Mesendoderm (in vitro differentiated cells): ENCODE measurements at regions not wholly inside any gene's neighbourhood (a gene's known extent, or its start where the extent isn't known, plus 50 kb on each side); places are given as distances from the start of the nearest gene placed in this dataset.

Source experiments
- DNase-seq: peaks from one replicate; pipeline ENCODE4 v3.0.0; 2013
- H2AK5ac ChIP-seq: 2 replicates; pipeline ENCODE4 v1.6.1; 2013; ENCODE audit warnings: low read length, inconsistent platforms
- H2BK120ac ChIP-seq: 2 replicates; pipeline ENCODE4 v1.6.1; 2013; ENCODE audit warnings: low read depth, mild to moderate bottlenecking, low read length, moderate library complexity, mixed read lengths
- H2BK15ac ChIP-seq: replicated peaks from 2 replicates; pipeline ENCODE4 v1.6.1; 2013; ENCODE audit warnings: low read depth, mild to moderate bottlenecking, moderate library complexity
- H2BK5ac ChIP-seq: 2 replicates; pipeline ENCODE4 v1.6.1; 2013; ENCODE audit warnings: low read length, inconsistent platforms
- H3K18ac ChIP-seq: 2 replicates; pipeline ENCODE4 v1.6.1; 2013; ENCODE audit warnings: mild to moderate bottlenecking, low read length, mixed read lengths
- H3K23ac ChIP-seq: one replicate; pipeline ENCODE4 v1.6.1; 2013; ENCODE audit warnings: low read length
- H3K27ac ChIP-seq: 2 replicates; pipeline ENCODE4 v1.5.1; 2013; ENCODE audit warnings: low read depth, mild to moderate bottlenecking, inconsistent platforms, low read length, moderate library complexity
- H3K27me3 ChIP-seq: 2 replicates; pipeline ENCODE4 v1.6.1; 2013; ENCODE audit warnings: low read length, control low read depth, mild to moderate bottlenecking, inconsistent platforms; ENCODE audit not compliant: insufficient read depth, poor library complexity
- H3K36me3 ChIP-seq: 2 replicates; pipeline ENCODE4 v1.6.1; 2013; ENCODE audit warnings: low read length, inconsistent platforms; ENCODE audit not compliant: control insufficient read depth, insufficient read depth
- H3K4ac ChIP-seq: one replicate; pipeline ENCODE4 v1.6.1; 2013; ENCODE audit warnings: low read depth, mild to moderate bottlenecking, low read length, moderate library complexity
- H3K4me1 ChIP-seq: 2 replicates; pipeline ENCODE4 v1.6.1; 2013; ENCODE audit warnings: low read depth, low read length, inconsistent platforms; ENCODE audit not compliant: control insufficient read depth
- H3K4me2 ChIP-seq: 2 replicates; pipeline ENCODE4 v1.6.1; 2013; ENCODE audit warnings: low read length
- H3K4me3 ChIP-seq: 2 replicates; pipeline ENCODE4 v1.5.1; 2013; ENCODE audit warnings: mild to moderate bottlenecking, low read length
- H3K56ac ChIP-seq: one replicate; pipeline ENCODE4 v1.6.1; 2013; ENCODE audit warnings: low read length
- H3K79me1 ChIP-seq: 2 replicates; pipeline ENCODE4 v1.6.1; 2013; ENCODE audit warnings: low read length, inconsistent platforms
- H3K79me2 ChIP-seq: 2 replicates; pipeline ENCODE4 v1.6.1; 2013; ENCODE audit warnings: mild to moderate bottlenecking, low read length; ENCODE audit not compliant: control insufficient read depth, insufficient read depth
- H3K9ac ChIP-seq: 2 replicates; pipeline ENCODE4 v1.6.1; 2013; ENCODE audit warnings: low read length, inconsistent platforms
- H4K5ac ChIP-seq: one replicate; pipeline ENCODE4 v1.6.1; 2013; ENCODE audit warnings: low read length
- H4K8ac ChIP-seq: one replicate; pipeline ENCODE4 v1.6.1; 2013; ENCODE audit warnings: low read depth, mild to moderate bottlenecking, control low read depth, low read length, moderate library complexity
- WGBS: extraction: QIAGEN DNeasy Blood & Tissue Kit; methylation state at CpG from one replicate; pipeline ENCODE4 v1.1.7; 2013; ENCODE audit warnings: low lambda C conversion rate, missing lambda C conversion rate; ENCODE audit not compliant: insufficient coverage; ENCODE audit errors: extremely low coverage; 5-methylcytosine and 5-hydroxymethylcytosine counted together

DNA sequence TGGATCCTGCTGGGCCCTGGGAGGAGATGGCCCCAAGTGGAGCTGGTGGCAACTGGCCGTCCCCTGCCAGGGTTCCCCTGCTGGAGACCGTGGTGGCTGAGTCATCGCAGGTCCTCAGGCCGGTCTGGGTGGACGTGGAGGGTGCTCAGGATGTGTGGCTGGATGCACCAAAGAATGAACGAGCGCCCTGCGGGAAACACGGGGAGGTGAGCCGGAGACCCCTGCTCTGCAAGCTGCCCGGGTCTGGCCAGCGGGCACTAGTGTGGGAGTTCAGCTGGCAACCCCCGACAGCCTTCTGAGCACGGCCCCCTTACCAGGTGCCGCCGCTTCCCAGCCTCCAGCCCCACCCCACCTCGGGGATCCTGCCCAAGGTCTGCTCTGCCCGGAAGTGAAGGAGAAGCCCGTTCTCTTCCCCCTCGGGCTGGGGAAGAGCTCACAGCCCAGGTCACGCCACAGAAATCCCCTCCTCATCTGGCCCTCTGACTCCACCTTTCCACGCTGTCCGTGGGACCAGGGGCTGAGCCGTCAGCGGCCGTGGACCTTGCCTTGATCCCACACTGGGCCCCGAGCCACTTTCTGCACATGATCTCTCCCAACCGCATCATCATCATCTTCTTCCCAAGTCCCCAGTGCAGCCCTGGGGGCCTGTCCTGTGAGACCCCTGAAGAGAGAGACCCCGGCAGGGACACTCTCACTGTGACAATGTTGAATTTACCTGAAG, 165.5 kb downstream of the KIF26A start:
- Histone ChIP-seq H4K8ac (no peak overlapping the region), H2BK5ac (no peak overlapping the region), H3K9ac (no peak overlapping the region), H2BK120ac (no peak overlapping the region), H2BK15ac (no peak overlapping the region), H3K4ac (no peak overlapping the region), H3K27ac (no peak overlapping the region), H3K79me1 (no peaks in the 10 kb centered on the region), H3K79me2 (no peaks in the 10 kb centered on the region), H3K4me1 (no peaks in the 10 kb centered on the region), H3K27me3 (no peaks in the 10 kb centered on the region), H3K4me3 (no peak overlapping the region), H3K36me3 (no peaks in the 10 kb centered on the region), H3K18ac (no peak overlapping the region), H3K4me2 (no peak overlapping the region), H4K5ac (no peak overlapping the region), H3K56ac (no peak overlapping the region), H3K23ac (no peak overlapping the region), H2AK5ac (no peak overlapping the region)
- WGBS, result no CpG with 5 or more reads among the region's 29 CpGs
- no peak for DNase-seq

DNA sequence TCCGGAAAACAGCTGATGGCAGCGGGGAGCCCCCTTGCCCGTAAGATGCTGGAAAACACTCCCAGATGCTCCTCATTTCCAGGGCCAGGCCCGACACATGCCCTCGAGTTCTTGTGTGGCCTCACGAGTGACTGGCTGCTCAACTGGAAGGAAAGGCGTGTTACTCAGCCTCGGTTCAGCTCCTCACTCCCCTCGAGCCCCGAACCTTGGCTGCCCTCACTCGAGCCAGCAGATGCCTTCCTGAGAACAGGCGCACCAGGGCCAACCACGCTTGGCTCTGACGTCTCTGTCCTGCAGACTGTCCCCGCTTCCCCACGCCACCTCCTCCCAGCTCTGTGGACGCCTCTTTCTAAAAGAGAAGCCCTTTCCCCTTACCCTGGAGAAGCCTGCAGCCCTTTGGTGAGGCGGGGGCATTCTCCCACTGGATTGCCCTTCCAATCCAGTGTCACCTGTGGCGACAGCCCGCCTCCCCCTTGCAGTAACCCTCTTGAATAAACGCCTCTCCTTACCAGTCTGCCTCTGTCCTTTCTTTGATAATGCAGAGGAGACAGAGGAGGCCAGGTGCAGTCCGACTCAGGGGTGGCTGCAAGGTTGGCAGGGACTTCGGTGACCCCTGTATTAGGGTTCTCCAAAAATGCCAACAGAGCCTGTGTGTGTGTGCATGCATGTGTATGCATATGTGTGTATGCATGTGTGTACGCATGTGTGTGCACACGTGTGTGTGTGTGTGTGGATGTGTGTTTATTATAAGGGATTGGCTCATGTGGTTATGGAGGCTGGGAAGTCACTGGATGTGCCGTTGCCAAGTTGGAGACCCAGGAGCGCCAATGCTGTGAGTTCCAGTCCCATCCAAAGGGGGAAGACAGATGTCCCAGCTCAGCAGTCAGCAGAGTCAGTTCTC, 166.3 kb downstream of the KIF26A start:
- H3K4me1 ChIP-seq, result no peaks in the 10 kb centered on the region
- no peak overlapping the region for H3K4ac ChIP-seq
- no CpG with 5 or more reads among the region's 27 CpGs for WGBS
- H3K79me1 ChIP-seq, result no peaks in the 10 kb centered on the region
- no peak overlapping the region for H4K5ac ChIP-seq
- no peak overlapping the region for H2BK15ac ChIP-seq
- no peaks in the 10 kb centered on the region for H3K27me3 ChIP-seq
- no peak overlapping the region for H4K8ac ChIP-seq
- H3K18ac ChIP-seq, result no peak overlapping the region
- no peak overlapping the region for H3K56ac ChIP-seq
- no peaks in the 10 kb centered on the region for H3K79me2 ChIP-seq
- no peak overlapping the region for H2BK120ac ChIP-seq
- no peak overlapping the region for H3K4me2 ChIP-seq
- no peak overlapping the region for H3K4me3 ChIP-seq
- no peak overlapping the region for H3K23ac ChIP-seq
- DNase-seq, result no peak
- no peak overlapping the region for H3K27ac ChIP-seq
- H3K9ac ChIP-seq, result no peak overlapping the region
- H3K36me3 ChIP-seq, result no peaks in the 10 kb centered on the region
- H2BK5ac ChIP-seq, result no peak overlapping the region
- no peak overlapping the region for H2AK5ac ChIP-seq

- Histone ChIP-seq H3K23ac (no peak overlapping the region), H2BK5ac (no peak overlapping the region), H3K4me2 (no peak overlapping the region), H4K5ac (no peak overlapping the region), H3K36me3 (no peaks in the 10 kb centered on the region), H4K8ac (no peak overlapping the region), H2BK120ac (no peak overlapping the region), H3K27me3 (no peaks in the 10 kb centered on the region), H3K79me2 (no peaks in the 10 kb centered on the region), H3K79me1 (no peaks in the 10 kb centered on the region), H3K18ac (no peak overlapping the region), H3K4me3 (no peak overlapping the region), H3K27ac (no peak overlapping the region), H3K56ac (no peak overlapping the region), H3K9ac (no peak overlapping the region), H3K4ac (no peak overlapping the region), H2BK15ac (no peak overlapping the region), H3K4me1 (no peaks in the 10 kb centered on the region), H2AK5ac (no peak overlapping the region)
- no CpG with 5 or more reads among the region's 29 CpGs for WGBS
- no peak for DNase-seq
Measured at GRCh38 chr14:104305511-104306449, 167.4 kb downstream of the KIF26A start.

GRCh38 chr14:104306450-104307040, 168.2 kb downstream of the KIF26A start:
- no CpG with 5 or more reads among the region's 17 CpGs for WGBS
- Histone ChIP-seq H3K4me1 (no peaks in the 10 kb centered on the region), H4K5ac (no peak overlapping the region), H3K4me2 (no peak overlapping the region), H2BK15ac (no peak overlapping the region), H3K56ac (no peak overlapping the region), H3K18ac (no peak overlapping the region), H3K9ac (no peak overlapping the region), H3K4me3 (no peak overlapping the region), H3K79me1 (no peaks in the 10 kb centered on the region), H3K79me2 (no peaks in the 10 kb centered on the region), H3K4ac (no peak overlapping the region), H3K23ac (no peak overlapping the region), H2AK5ac (no peak overlapping the region), H4K8ac (no peak overlapping the region), H3K27me3 (no peaks in the 10 kb centered on the region), H2BK5ac (no peak overlapping the region), H2BK120ac (no peak overlapping the region), H3K36me3 (no peaks in the 10 kb centered on the region), H3K27ac (no peak overlapping the region)
- DNase-seq, result no peak

DNA sequence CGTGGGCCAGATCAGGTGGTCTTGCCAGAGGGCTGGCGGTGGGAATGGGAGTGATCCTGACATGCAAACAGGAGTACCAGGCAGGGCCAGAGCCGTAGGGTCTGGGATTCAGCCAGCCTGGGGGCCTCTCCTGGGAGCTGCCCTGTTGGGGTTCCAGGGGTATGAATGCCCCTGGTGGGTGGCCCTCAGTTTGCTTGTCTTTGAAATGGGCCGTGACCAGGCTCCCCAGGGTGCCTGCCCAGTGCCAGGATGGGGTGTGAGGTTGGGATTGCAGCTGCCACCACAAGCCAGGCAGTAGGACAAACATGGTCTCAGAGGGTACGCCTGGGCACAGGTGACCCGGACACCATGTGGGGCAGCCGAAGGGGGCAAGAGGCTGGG, 168.8 kb downstream of the KIF26A start:
- no peak overlapping the region for H2BK120ac ChIP-seq
- H2BK15ac ChIP-seq, result no peak overlapping the region
- H3K4me1 ChIP-seq, result no peaks in the 10 kb centered on the region
- H3K79me1 ChIP-seq, result no peaks in the 10 kb centered on the region
- H3K4ac ChIP-seq, result no peak overlapping the region
- no peak overlapping the region for H3K56ac ChIP-seq
- H3K27ac ChIP-seq, result no peak overlapping the region
- no peak overlapping the region for H3K4me2 ChIP-seq
- no CpG with 5 or more reads among the region's 7 CpGs for WGBS
- no peaks in the 10 kb centered on the region for H3K79me2 ChIP-seq
- H2BK5ac ChIP-seq, result no peak overlapping the region
- H3K23ac ChIP-seq, result no peak overlapping the region
- DNase-seq, result no peak
- H3K27me3 ChIP-seq, result no peaks in the 10 kb centered on the region
- no peak overlapping the region for H4K8ac ChIP-seq
- H3K36me3 ChIP-seq, result no peaks in the 10 kb centered on the region
- no peak overlapping the region for H4K5ac ChIP-seq
- H3K4me3 ChIP-seq, result no peak overlapping the region
- no peak overlapping the region for H2AK5ac ChIP-seq
- no peak overlapping the region for H3K9ac ChIP-seq
- no peak overlapping the region for H3K18ac ChIP-seq
